BLaER1 treated with 17β-estradiol and CSF1 and Interleukin-3, amounts not matched to agents 10 nM and 100 nM (cell line): ENCODE measurements at regions not wholly inside any gene's neighbourhood (a gene's known extent, or its start where the extent isn't known, plus 50 kb on each side); places are given as distances from the start of the nearest gene placed in this dataset.

Experiments used
- H3K27ac ChIP-seq, 11 experiments: shearing (Covaris generic); formaldehyde crosslinking; 2 replicates each; pipeline ENCODE4 v1.8.1; 2022
- H3K27me3 ChIP-seq, 11 experiments: shearing (Covaris generic); formaldehyde crosslinking; 2 replicates each; pipeline ENCODE4 v1.8.1; 2022
- H3K36me3 ChIP-seq, 11 experiments: shearing (Covaris generic); formaldehyde crosslinking; 2 replicates each; pipeline ENCODE4 v1.8.1; 2022
- H3K4me1 ChIP-seq, 10 experiments: shearing (Covaris generic); formaldehyde crosslinking; 2 replicates each; pipeline ENCODE4 v1.8.1; 2022
- H3K4me2 ChIP-seq, 11 experiments: shearing (Covaris generic); formaldehyde crosslinking; 2 replicates each; pipeline ENCODE4 v1.8.1; 2022
- H3K4me3 ChIP-seq, 10 experiments: shearing (Covaris generic); formaldehyde crosslinking; 2 replicates each; pipeline ENCODE4 v1.8.1; 2022
- H3K9ac ChIP-seq, 11 experiments: shearing (Covaris generic); formaldehyde crosslinking; 2 replicates each; pipeline ENCODE4 v1.8.1; 2022
- H3K9me3 ChIP-seq, 11 experiments: shearing (Covaris generic); formaldehyde crosslinking; replicated peaks in 1 of 11; 2 replicates each; pipeline ENCODE4 v1.8.1; 2022
- H4K20me1 ChIP-seq, 11 experiments: shearing (Covaris generic); formaldehyde crosslinking; 2 replicates each; pipeline ENCODE4 v1.8.1; 2022
- Cebpa-rat ChIP-seq, 11 experiments: shearing (Covaris generic); IDR thresholded peaks; 2 replicates each; pipeline ENCODE4 v1.8.1; 2022

DNA sequence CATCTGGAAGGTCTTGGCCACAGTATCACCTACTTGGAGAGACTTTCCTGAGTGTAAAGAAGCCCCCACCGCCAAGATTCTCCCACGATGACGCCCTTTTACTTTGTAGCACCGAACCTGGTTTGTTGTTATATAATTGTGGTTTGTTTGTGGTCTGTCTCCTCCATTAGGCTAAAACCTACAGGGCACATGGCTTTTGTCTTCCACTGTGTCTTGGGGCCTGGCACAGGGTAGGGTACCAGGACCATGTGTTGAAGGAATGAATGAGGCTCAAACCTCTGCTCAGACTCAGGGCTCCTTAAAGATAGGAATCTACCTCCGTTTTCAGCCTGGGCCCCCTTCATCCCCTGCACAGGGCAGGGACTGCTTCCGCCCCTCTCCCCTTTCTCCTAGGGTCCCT, 59.4 kb upstream of the CCDC167 start:
- Histone ChIP-seq H3K27me3 (peaks cover 0 to 42% (median 0%) of the 10 kb centered on the region in 11 experiments; a peak in 4 of 22 replicates), H3K4me3 (no peak overlapping the region), H3K4me2 (peak overlapping the region in 9 of 11 experiments; percentile 35 to 92 (median 86); a peak in 17 of 22 replicates), H3K9me3 (no peaks in the 10 kb centered on the region), H3K36me3 (no peaks in the 10 kb centered on the region), H3K9ac (0 out of 22 replicates have a peak overlapping the region, but pooled peaks of 1 of the 11 experiments have one; percentile 8), H3K4me1 (peaks cover 45 to 100% (median 98%) of the 10 kb centered on the region in 10 experiments), H4K20me1 (peaks cover 0 to 3% (median 0%) of the 10 kb centered on the region in 11 experiments; a peak in 1 of 22 replicates), H3K27ac (no peak overlapping the region)
- TF ChIP-seq Cebpa-rat (IDR thresholded peaks at IDR 0.05) = no peak

DNA sequence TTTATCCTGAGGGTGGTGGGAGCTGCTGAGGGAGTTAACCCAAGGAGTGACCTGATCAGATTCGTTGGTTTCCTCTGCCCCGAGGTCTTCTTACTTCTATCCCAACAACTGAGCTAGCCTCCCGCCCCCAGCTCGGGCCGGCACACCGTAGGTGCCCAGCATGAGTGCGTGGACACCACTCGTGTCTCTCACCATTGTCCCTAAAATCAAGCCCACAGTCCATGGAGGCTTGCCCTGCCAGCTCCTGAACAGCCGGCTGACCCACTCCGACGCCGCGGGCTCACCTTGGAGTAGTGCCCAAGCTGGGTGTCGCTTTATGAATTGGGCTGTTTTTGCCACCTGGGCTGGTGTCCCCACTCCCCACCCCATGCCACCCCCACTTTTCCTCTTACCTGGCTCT, 59.0 kb upstream of the CCDC167 start:
- Histone ChIP-seq H4K20me1 (peaks cover 0 to 3% (median 0%) of the 10 kb centered on the region in 11 experiments; a peak in 1 of 22 replicates), H3K4me3 (no peak overlapping the region), H3K36me3 (no peaks in the 10 kb centered on the region), H3K27me3 (peaks cover 0 to 44% (median 0%) of the 10 kb centered on the region in 11 experiments; a peak in 4 of 22 replicates), H3K9ac (peak overlapping the region in 1 of 11 experiments; percentile 56; a peak in 1 of 22 replicates), H3K9me3 (no peaks in the 10 kb centered on the region), H3K4me1 (peaks cover 49 to 100% (median 99%) of the 10 kb centered on the region in 10 experiments), H3K4me2 (peak overlapping the region in 10 of 11 experiments; percentile 54 to 92 (median 85); a peak in 19 of 22 replicates), H3K27ac (no peak overlapping the region)
- TF ChIP-seq Cebpa-rat (IDR thresholded peaks at IDR 0.05) = no peak

DNA sequence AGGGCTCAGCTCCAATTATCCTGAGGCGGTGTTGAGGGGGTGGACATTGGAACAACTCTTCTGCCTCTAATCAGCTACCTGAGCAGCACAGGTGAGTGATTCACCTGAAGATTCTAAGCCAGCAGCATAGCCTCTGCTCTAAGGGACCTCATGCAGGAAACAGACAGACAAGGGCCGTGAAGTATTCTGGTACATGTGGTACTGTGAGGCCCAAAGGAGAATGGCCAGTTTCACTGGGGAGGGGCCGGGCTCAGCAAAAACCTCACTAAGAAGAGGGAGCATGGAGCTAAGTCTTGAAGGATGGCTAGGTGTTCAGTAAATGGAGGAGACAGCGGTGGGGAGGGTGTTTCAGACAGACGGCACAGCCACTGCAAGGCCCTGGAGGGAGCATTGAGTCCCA, 58.5 kb upstream of the CCDC167 start:
- no peak for TF ChIP-seq Cebpa-rat (IDR thresholded peaks at IDR 0.05)
- H3K4me2 ChIP-seq = peak overlapping the region in 10 of 11 experiments; percentile 54 to 92 (median 85); a peak in 20 of 22 replicates
- H4K20me1 ChIP-seq = peaks cover 0 to 3% (median 0%) of the 10 kb centered on the region in 11 experiments; a peak in 1 of 22 replicates
- peaks cover 52 to 100% (median 100%) of the 10 kb centered on the region in 10 experiments for H3K4me1 ChIP-seq
- H3K36me3 ChIP-seq = no peaks in the 10 kb centered on the region
- H3K27ac ChIP-seq = peak overlapping the region in 3 of 11 experiments; percentile 67 to 74 (median 73); a peak in 5 of 22 replicates
- H3K27me3 ChIP-seq = peaks cover 0 to 44% (median 0%) of the 10 kb centered on the region in 11 experiments; a peak in 4 of 22 replicates
- peak overlapping the region in 4 of 11 experiments; percentile 2 to 66 (median 44); a peak in 4 of 22 replicates for H3K9ac ChIP-seq
- H3K4me3 ChIP-seq = no peak overlapping the region
- H3K9me3 ChIP-seq = no peaks in the 10 kb centered on the region

DNA sequence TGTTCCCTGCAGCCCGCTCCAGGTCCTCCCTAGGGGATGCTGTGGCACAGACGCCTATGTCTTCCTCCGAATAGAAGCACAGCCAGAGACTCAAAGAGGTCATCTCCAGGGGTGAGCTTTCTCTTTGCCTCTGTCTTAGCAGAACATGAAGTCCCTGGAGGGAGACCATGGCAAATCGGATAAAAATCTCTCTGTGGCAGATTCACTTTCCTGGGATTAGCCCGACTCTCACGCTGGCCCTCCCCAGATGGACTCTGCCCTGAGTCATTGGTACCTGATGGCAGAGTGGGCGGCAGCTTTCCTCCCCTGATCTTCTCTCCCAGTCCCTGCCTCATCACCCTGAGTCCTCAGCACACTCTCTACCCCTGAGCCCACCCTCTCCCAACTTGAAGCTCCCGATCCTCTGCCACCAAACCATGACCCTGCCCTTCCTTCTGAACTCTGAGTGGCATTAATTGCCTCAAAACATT, 58.0 kb upstream of the CCDC167 start:
- no peak for TF ChIP-seq Cebpa-rat (IDR thresholded peaks at IDR 0.05)
- Histone ChIP-seq H3K36me3 (no peaks in the 10 kb centered on the region), H4K20me1 (peaks cover 0 to 3% (median 0%) of the 10 kb centered on the region in 11 experiments; a peak in 1 of 22 replicates), H3K9ac (peak overlapping the region in 8 of 11 experiments; percentile 2 to 66 (median 54); a peak in 12 of 22 replicates), H3K4me3 (no peak overlapping the region; a peak in 1 of 20 replicates), H3K4me1 (peaks cover 52 to 100% (median 100%) of the 10 kb centered on the region in 10 experiments), H3K9me3 (no peaks in the 10 kb centered on the region), H3K27ac (peak overlapping the region in 8 of 11 experiments; percentile 24 to 74 (median 61); a peak in 14 of 22 replicates), H3K27me3 (peaks cover 0 to 44% (median 0%) of the 10 kb centered on the region in 11 experiments; a peak in 4 of 22 replicates), H3K4me2 (peak overlapping the region; percentile 43 to 92 (median 84); a peak in 21 of 22 replicates)

DNA sequence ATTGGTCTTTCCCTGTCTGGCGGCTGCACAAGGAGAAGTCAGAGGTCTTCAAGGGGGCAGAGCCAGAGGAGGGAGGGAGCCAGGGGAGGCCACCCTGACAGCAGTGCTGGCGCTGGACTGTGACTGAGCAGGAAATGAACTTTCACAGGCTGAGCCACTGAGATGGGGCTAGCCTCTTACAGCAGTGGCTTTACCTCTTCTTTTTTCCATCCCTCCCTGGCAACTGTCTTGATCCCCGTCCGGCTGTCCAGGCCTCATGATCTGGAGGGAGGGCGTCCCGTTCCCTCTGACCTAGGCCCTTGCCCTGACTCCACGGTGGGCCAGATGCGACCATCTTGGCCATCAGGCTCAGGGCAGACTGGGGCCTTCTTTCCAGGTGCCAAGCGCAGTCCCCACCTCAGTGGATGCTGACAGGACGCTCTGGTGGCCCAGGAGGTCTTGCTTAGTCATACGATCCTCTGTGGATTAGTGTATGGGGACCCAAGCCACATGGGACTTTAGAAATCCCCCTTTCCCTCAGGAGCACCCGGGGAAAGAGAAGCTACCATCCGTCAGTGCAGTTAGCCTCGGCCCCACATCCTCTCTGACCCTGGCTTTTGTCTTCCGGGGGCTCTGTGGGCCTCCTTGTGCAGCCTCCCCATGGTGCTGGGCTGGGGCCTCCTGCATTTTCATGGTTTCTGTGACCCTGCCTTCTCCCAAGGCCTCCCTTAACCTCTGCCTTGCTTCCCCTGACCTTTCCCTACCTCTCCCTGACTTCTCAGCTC, 57.4 kb upstream of the CCDC167 start:
- Histone ChIP-seq H3K9ac (peak overlapping the region in 9 of 11 experiments; percentile 2 to 66 (median 53); a peak in 15 of 22 replicates), H3K4me3 (peak overlapping the region in 4 of 10 experiments; percentile 3 to 17 (median 10); a peak in 3 of 20 replicates), H3K4me1 (peaks cover 52 to 100% (median 100%) of the 10 kb centered on the region in 10 experiments)

DNA sequence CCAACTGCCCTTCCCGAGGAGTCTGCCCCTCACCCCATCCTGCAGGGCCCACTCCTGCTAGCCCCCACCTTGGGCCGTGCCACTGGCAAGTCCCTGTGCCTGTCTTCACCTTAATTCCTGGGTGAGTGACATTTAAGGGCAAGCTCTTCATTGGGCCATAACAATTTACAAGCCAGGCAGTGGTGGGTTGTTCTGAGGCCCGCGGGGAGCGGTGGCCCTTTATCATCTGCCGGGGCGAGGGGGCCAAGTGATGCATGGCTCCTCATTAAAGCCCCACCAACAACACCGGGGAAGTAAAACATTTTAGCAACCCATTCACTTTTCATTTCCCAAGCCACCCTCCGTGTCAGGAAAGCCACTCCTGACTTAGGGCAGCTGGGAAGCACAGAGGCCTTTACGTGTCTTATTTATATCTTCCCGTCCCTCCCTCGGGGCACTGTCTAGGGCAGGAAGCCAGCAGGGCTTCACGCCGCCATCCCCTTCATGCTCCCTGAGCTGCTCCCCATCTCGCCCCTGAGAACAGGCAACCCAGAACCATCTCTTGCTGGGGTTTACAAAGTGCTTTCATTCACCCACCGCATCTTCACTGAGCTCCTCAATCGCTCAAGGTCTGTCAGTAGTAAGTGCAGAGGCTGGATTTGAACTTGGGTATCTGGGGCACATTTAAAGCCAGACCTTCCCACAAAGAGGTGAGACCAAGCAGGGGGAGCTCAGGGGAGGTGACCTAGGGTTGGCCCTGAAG, 55.5 kb upstream of the CCDC167 start:
- Histone ChIP-seq H3K9me3 (no peaks in the 10 kb centered on the region), H3K4me1 (peaks cover 58 to 100% (median 100%) of the 10 kb centered on the region in 10 experiments), H3K9ac (peak overlapping the region in 8 of 11 experiments; percentile 0 to 58 (median 46); a peak in 12 of 22 replicates), H3K4me3 (peak overlapping the region in 4 of 10 experiments; percentile 0 to 36 (median 5); a peak in 4 of 20 replicates), H3K36me3 (no peaks in the 10 kb centered on the region), H4K20me1 (peaks cover 0 to 3% (median 0%) of the 10 kb centered on the region in 11 experiments; a peak in 1 of 22 replicates), H3K4me2 (peak overlapping the region; percentile 43 to 92 (median 84)), H3K27ac (peak overlapping the region in 8 of 11 experiments; percentile 3 to 74 (median 48); a peak in 12 of 22 replicates), H3K27me3 (peaks cover 0 to 37% (median 0%) of the 10 kb centered on the region in 11 experiments; a peak in 4 of 22 replicates)
- no peak for TF ChIP-seq Cebpa-rat (IDR thresholded peaks at IDR 0.05)

More for the DNA sequence above, 57.4 kb upstream of the CCDC167 start:
- no peaks in the 10 kb centered on the region for H3K36me3 ChIP-seq
- peak overlapping the region in 9 of 11 experiments; percentile 24 to 74 (median 56); a peak in 16 of 22 replicates for H3K27ac ChIP-seq
- H4K20me1 ChIP-seq = peaks cover 0 to 3% (median 0%) of the 10 kb centered on the region in 11 experiments; a peak in 1 of 22 replicates
- H3K9me3 ChIP-seq = no peaks in the 10 kb centered on the region
- H3K4me2 ChIP-seq = peak overlapping the region; percentile 43 to 92 (median 84)
- TF ChIP-seq Cebpa-rat (IDR thresholded peaks at IDR 0.05) = no peak
- H3K27me3 ChIP-seq = peaks cover 0 to 44% (median 0%) of the 10 kb centered on the region in 11 experiments; a peak in 4 of 22 replicates

DNA sequence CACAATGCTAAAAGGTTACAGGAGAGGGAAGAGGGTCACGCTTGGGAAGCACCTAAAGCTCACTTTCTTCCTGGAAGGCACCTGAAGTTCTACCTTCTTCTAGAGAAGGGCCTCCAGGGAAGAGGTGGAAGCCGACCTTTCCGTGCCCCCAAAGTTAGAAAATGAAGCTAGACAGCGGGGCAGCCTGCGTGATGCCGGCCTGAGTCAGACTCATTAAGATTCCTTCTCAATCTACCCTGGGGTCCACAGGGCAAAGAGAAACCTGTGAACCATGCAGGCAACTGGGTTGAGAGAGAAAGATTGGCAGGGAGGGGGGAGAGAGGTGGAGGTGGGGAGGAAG, 54.8 kb upstream of the CCDC167 start:
- Histone ChIP-seq H3K4me3 (no peak overlapping the region), H3K9me3 (no peaks in the 10 kb centered on the region), H3K27me3 (peaks cover 0 to 29% (median 0%) of the 10 kb centered on the region in 11 experiments; a peak in 4 of 22 replicates), H3K4me1 (peaks cover 58 to 100% (median 100%) of the 10 kb centered on the region in 10 experiments), H3K27ac (peak overlapping the region in 3 of 11 experiments; percentile 26 to 52 (median 32); a peak in 3 of 22 replicates), H3K9ac (peak overlapping the region in 3 of 11 experiments; percentile 8 to 58 (median 40); a peak in 4 of 22 replicates), H4K20me1 (peaks cover 0 to 3% (median 0%) of the 10 kb centered on the region in 11 experiments; a peak in 1 of 22 replicates), H3K4me2 (peak overlapping the region; percentile 1 to 92 (median 84); a peak in 20 of 22 replicates), H3K36me3 (no peaks in the 10 kb centered on the region)
- TF ChIP-seq Cebpa-rat (IDR thresholded peaks at IDR 0.05) = no peak

DNA sequence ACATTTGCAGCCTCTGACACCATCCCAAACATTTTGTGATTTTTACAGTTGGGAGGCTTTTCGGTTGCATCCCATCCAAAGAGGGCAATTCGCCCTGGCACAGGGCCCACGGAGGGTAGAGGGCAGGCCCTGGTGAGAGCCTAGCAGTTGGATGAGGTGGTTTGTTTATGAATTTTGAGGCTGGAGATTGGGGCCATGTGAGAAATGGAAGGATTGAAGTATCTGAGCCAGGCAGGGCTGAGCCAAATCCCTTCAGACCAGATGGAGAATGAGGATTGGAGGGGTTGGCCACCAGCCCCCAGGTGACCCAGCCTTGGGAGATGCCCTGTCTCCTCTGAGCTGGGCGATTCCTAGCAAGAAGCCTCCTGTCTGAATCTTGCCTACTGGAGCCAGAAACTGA, 52.6 kb upstream of the CCDC167 start:
- H3K4me2 ChIP-seq = peak overlapping the region; percentile 50 to 92 (median 82)
- peak overlapping the region in 2 of 11 experiments; percentile 1 to 16; a peak in 1 of 22 replicates for H3K9ac ChIP-seq
- peaks cover 60 to 100% (median 100%) of the 10 kb centered on the region in 10 experiments for H3K4me1 ChIP-seq

More for the DNA sequence above, 52.6 kb upstream of the CCDC167 start:
- Histone ChIP-seq H3K36me3 (no peaks in the 10 kb centered on the region), H3K27ac (peak overlapping the region in 1 of 11 experiments; percentile 29; a peak in 4 of 22 replicates), H3K9me3 (no peaks in the 10 kb centered on the region), H3K27me3 (peaks cover 0 to 22% (median 0%) of the 10 kb centered on the region in 11 experiments; a peak in 4 of 22 replicates), H3K4me3 (no peak overlapping the region), H4K20me1 (no peaks in the 10 kb centered on the region; a peak in 1 of 22 replicates)
- TF ChIP-seq Cebpa-rat (IDR thresholded peaks at IDR 0.05) = no peak
